Sigmoid colon (tissue), 6 donors: ENCODE measurements at regions not wholly inside any gene's neighbourhood (a gene's known extent, or its start where the extent isn't known, plus 50 kb on each side); places are given as distances from the start of the nearest gene placed in this dataset.

Experiments
- DNase-seq: peaks from one replicate; pipeline ENCODE4 v3.0.0-alpha.2; 2019
- H3K27ac ChIP-seq, 4 donors: fragments of 200-600 bp; sonication (generic); one replicate each; pipeline ENCODE4 v1.5.1; 2016 to 2019; ENCODE audit warnings: mild to moderate bottlenecking in 1 of 4
- H3K27me3 ChIP-seq, 3 donors: fragments of 200-600 bp; sonication (generic); one replicate each; pipeline ENCODE4 v1.5.1; 2019; ENCODE audit warnings: mild to moderate bottlenecking in 1 of 3
- H3K36me3 ChIP-seq, 4 donors: fragments of 200-600 bp; sonication (generic); one replicate each; pipeline ENCODE4 v1.5.1; 2016 to 2019
- H3K4me1 ChIP-seq, 4 donors: fragments of 200-600 bp; sonication (generic); one replicate each; pipeline ENCODE4 v1.5.1; 2017 to 2019
- H3K4me3 ChIP-seq, 4 donors: fragments of 200-600 bp; sonication (generic); one replicate each; pipeline ENCODE4 v1.5.1; 2017 to 2019; ENCODE audit warnings: mild to moderate bottlenecking in 2 of 4, moderate library complexity in 1 of 4
- H3K9me3 ChIP-seq, 4 donors: fragments of 200-600 bp in 3 of 4; sonication (generic) in 3 of 4; one replicate each; pipeline versions ENCODE4 v1.5.1 to v1.6.1; 2013 to 2019
- EP300 ChIP-seq, 4 donors: sonication (generic); formaldehyde crosslinking; IDR thresholded peaks; one replicate each; pipeline ENCODE4 v1.6.1; 2017; ENCODE audit warnings: antibody characterized with exemption in 4 of 4
- POLR2A ChIP-seq, 2 donors: fragments of 450-650 bp; IDR thresholded peaks; one replicate each; pipeline ENCODE4 v1.6.1; 2016; ENCODE audit warnings: antibody characterized with exemption in 2 of 2, mild to moderate bottlenecking in 2 of 2, moderate library complexity in 2 of 2
- POLR2AphosphoS5 ChIP-seq, 4 donors: sonication (generic); formaldehyde crosslinking; IDR thresholded peaks; one replicate each; pipeline ENCODE4 v1.6.1; 2017; ENCODE audit warnings: antibody characterized with exemption in 4 of 4
- WGBS, 2 donors: extraction: QIAGEN DNeasy Blood & Tissue Kit; methylation state at CpG; one replicate each; pipeline ENCODE4 v1.1.7; 2013; 5-methylcytosine and 5-hydroxymethylcytosine counted together
- intact Hi-C: fragments of 100-400 bp; cut with DNase I; formaldehyde crosslinking; loops from one replicate; pipeline ENCODE4 v1.15.1; 2023
- TF ChIP-seq, protein P1 (sequence below), 4 experiments: fragments of 450-650 bp in 3 of 4; fragments of 200-600 bp in 1 of 4; IDR thresholded peaks; one replicate each; pipeline ENCODE4 v1.5.1; 2016 to 2019; ENCODE audit warnings: antibody characterized with exemption in 4 of 4, mild to moderate bottlenecking in 3 of 4, moderate library complexity in 2 of 4
- donor health status: healthy with polysubstance abuse.
- donor health status: healthy.

DNA sequence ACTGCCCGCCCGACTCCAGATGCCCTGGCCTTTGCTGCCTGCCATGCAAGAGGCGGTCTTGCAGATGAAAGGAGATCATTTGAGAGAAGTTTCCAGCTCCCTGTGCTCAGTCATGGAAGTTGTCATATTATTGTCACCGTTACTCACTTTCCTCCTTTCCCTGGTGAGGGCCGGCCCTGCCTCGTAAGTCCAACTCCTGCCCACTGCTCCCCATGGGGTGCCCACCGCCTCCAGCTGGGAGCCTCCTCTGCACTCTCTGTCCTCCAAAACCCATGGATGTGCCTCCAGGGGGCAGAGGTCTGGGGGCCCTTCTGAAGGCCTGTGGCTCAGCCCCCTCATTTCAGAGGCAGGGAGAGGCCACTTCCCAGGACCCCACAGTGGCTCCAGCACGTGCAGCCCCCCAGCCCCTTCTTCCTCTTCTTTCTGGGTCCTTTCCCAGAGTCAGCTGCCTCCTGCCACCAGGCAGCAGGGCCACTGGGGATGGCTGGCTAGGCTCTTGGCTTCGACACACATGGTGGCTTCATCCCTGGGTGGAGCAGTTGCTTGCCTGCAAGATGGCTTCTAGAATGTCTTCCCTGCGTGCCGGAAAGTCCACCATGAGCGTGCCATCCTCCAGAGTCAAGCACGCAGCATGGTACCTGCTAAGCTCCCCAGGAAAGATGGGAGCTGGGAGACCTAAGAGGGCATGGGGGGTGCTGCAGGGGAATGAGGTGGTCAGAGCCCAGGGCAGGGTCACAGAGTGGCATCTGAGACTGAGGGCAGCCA, 97.9 kb upstream of the RUNX3 start:
- Histone ChIP-seq H3K27ac (peak overlapping the region in 1 of 4 donors; percentile 47), H3K4me3 (no peak overlapping the region), H3K36me3 (no peaks in the 10 kb centered on the region), H3K4me1 (peaks cover 0 to 18% (median 14%) of the 10 kb centered on the region in 4 donors), H3K9me3 (no peaks in the 10 kb centered on the region), H3K27me3 (no peaks in the 10 kb centered on the region)
- 79 to 89% methylated on average over 13 of the region's 13 CpGs for WGBS, 2 donors
- no peak for DNase-seq
- intact Hi-C loops, result no loop called here
- TF ChIP-seq POLR2A (IDR thresholded peaks at IDR 0.05) (no peak), EP300 (IDR thresholded peaks at IDR 0.05) (no peak), POLR2AphosphoS5 (IDR thresholded peaks at IDR 0.05) (no peak)
- TF ChIP-seq, protein P1, sequence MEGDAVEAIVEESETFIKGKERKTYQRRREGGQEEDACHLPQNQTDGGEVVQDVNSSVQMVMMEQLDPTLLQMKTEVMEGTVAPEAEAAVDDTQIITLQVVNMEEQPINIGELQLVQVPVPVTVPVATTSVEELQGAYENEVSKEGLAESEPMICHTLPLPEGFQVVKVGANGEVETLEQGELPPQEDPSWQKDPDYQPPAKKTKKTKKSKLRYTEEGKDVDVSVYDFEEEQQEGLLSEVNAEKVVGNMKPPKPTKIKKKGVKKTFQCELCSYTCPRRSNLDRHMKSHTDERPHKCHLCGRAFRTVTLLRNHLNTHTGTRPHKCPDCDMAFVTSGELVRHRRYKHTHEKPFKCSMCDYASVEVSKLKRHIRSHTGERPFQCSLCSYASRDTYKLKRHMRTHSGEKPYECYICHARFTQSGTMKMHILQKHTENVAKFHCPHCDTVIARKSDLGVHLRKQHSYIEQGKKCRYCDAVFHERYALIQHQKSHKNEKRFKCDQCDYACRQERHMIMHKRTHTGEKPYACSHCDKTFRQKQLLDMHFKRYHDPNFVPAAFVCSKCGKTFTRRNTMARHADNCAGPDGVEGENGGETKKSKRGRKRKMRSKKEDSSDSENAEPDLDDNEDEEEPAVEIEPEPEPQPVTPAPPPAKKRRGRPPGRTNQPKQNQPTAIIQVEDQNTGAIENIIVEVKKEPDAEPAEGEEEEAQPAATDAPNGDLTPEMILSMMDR (IDR thresholded peaks at IDR 0.05), result no peak

DNA sequence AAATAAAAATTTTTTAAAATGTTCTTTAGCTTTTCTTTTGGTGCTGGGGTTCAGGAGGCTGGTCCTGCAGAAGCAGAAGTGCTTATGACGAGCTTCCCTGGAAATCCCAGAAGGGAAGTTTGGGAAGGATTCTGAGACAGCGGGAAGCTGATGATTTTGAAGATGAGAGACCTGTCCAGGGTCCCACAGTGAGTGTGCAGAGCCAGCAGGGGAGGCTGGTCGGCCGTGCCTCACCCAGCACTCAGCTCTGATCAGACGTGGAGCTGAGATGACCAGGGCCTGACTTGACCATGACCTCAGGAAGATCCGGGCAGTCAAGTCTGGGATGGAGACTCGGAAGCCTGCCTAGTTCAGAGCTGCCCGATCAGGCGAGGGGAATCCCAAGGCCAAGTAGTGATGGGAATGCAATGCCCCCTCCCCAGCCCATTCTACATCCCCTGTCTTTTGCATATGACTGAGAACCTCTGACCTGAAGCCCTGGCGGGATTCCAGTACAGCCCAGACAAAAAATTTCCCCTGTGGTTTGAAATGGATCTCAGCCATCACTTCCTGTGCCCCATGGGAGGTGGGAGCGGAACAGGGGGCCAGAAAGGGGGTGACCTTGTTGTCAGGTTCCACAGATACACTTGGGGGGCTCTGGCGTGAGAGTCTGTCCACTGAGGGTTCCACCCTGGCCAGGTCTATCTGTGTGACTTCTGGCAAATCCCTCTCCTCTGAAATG, 96.8 kb upstream of the RUNX3 start:
- 60 to 64% methylated on average over 12 of the region's 12 CpGs for WGBS, 2 donors
- intact Hi-C loops, result no loop called here
- Histone ChIP-seq H3K4me1 (peaks cover 0 to 20% (median 16%) of the 10 kb centered on the region in 4 donors), H3K27ac (no peak overlapping the region), H3K27me3 (no peaks in the 10 kb centered on the region), H3K9me3 (no peaks in the 10 kb centered on the region), H3K4me3 (no peak overlapping the region), H3K36me3 (no peaks in the 10 kb centered on the region)
- DNase-seq, result no peak
- TF ChIP-seq POLR2A (IDR thresholded peaks at IDR 0.05), result no peak
- no peak for TF ChIP-seq POLR2AphosphoS5 (IDR thresholded peaks at IDR 0.05)
- TF ChIP-seq, protein P1 (IDR thresholded peaks at IDR 0.05), result no peak
- no peak for TF ChIP-seq EP300 (IDR thresholded peaks at IDR 0.05)

DNA sequence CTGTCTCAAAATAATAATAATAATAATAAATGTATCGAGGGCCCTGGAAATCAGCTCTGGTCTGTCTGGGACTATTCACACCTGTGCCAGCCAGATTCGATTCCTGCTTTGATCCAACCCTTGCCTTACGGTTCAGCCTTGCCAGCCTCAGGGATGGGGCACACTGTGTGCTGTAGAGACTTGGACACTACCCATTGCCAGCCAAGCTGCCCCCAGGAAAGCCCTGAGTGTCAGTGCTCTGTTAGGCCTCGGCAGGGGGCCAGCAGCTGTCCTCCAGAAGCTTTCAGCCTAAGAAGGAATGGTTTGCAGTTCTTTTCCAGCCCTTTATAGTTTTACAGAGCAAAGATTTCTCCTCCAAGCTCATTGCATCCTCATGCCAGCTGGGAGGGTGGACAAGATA, 96.2 kb upstream of the RUNX3 start:
- TF ChIP-seq POLR2AphosphoS5 (IDR thresholded peaks at IDR 0.05) (no peak), EP300 (IDR thresholded peaks at IDR 0.05) (no peak), POLR2A (IDR thresholded peaks at IDR 0.05) (no peak)
- TF ChIP-seq, protein P1 (IDR thresholded peaks at IDR 0.05), result no peak
- Histone ChIP-seq H3K27ac (no peak overlapping the region), H3K27me3 (no peaks in the 10 kb centered on the region), H3K9me3 (no peaks in the 10 kb centered on the region), H3K4me3 (no peak overlapping the region), H3K36me3 (no peaks in the 10 kb centered on the region), H3K4me1 (peaks cover 0 to 21% (median 14%) of the 10 kb centered on the region in 4 donors)
- DNase-seq, result no peak
- intact Hi-C loops, result no loop called here
- WGBS, 2 donors, result 80 to 86% methylated on average over 4 of the region's 4 CpGs

DNA sequence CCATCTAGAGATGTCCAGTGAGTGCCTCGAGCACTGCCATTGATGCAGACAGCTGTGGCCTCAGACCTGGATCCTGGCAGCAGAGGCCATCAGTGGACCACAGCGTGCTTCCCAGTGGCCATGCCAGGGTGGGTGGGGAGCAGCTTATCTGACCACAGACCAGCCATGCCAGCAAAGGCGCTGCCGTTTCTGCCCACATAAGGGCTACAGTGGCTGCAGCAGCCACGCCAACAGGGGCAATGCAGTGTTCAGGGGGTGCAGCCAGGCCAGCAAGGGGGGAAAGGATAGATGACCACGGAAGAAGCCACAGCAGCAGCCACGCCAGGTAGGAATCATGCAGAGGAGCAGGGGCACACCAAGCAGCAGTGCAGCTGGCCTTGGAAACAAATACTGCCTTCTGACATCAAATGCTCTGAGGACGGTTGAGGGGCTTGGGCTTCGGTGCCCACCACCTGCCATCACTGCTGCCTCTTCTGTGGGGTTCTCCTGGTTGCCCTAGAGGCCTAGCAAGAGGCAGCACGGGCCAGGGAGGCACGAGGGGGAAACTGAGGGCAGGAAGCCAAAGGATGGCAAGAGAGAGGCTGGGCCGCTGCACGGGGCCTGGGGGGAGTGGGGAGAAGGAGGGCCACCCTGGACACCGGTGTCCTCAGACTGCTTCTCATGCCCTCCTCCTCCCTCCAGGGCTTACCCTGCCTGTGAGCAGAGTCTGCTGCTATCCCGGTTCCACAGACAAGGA, 94.7 kb upstream of the RUNX3 start:
- peaks cover 0 to 21% (median 14%) of the 10 kb centered on the region in 4 donors for H3K4me1 ChIP-seq
- H3K9me3 ChIP-seq, result no peaks in the 10 kb centered on the region
- H3K27me3 ChIP-seq, result no peaks in the 10 kb centered on the region
- H3K36me3 ChIP-seq, result no peaks in the 10 kb centered on the region
- no peak for DNase-seq
- no peak overlapping the region for H3K27ac ChIP-seq
- intact Hi-C loops, result loop anchor here (5.0 kb wide), 1 partner anchor 92 kb away; the partner anchor contains the start of gene RUNX3
- WGBS, 2 donors, result 70 to 88% methylated on average over 15 of the region's 15 CpGs
- TF ChIP-seq POLR2A (IDR thresholded peaks at IDR 0.05), result no peak
- no peak for TF ChIP-seq POLR2AphosphoS5 (IDR thresholded peaks at IDR 0.05)
- no peak for TF ChIP-seq EP300 (IDR thresholded peaks at IDR 0.05)
- TF ChIP-seq, protein P1 (IDR thresholded peaks at IDR 0.05), result no peak
- no peak overlapping the region for H3K4me3 ChIP-seq
